ENCODE measurements at regions not wholly inside any gene's neighbourhood (a gene's known extent, or its start where the extent isn't known, plus 50 kb on each side); places are given as distances from the start of the nearest gene placed in this dataset.

- no peak for DNase-seq
Observed at GRCh38 chr14:62599616-62600385, 445.5 kb downstream of the KCNH5 start.

GRCh38 chr14:62602712-62603111, 442.5 kb downstream of the KCNH5 start:
- DNase-seq = no peak

GRCh38 chr14:62604524-62604923, 440.7 kb downstream of the KCNH5 start:
- no peak for DNase-seq

GRCh38 chr14:62614122-62614521, 431.1 kb downstream of the KCNH5 start:
- DNase-seq = no peak

GRCh38 chr14:62616668-62617067, 428.6 kb downstream of the KCNH5 start:
- DNase-seq = no peak

GRCh38 chr14:62626416-62626815, 418.8 kb downstream of the KCNH5 start:
- DNase-seq = no peak

- no peak for DNase-seq
Observed at GRCh38 chr14:62629176-62629725, 416.0 kb downstream of the KCNH5 start.

GRCh38 chr14:62631176-62631575, 414.1 kb downstream of the KCNH5 start:
- no peak for DNase-seq

- no peak for DNase-seq
Observed at GRCh38 chr14:62632771-62633170, 412.5 kb downstream of the KCNH5 start.

GRCh38 chr14:62645649-62646048, 399.6 kb downstream of the KCNH5 start:
- DNase-seq = no peak
